Panc1 (cell line): ENCODE measurements at regions not wholly inside any gene's neighbourhood (a gene's known extent, or its start where the extent isn't known, plus 50 kb on each side); places are given as distances from the start of the nearest gene placed in this dataset.

Experiments used
- CTCF ChIP-seq: fragments of 450-650 bp; IDR thresholded peaks from 2 replicates; pipeline ENCODE4 v1.5.1; 2017; ENCODE audit warnings: mild to moderate bottlenecking
- REST ChIP-seq, 2 experiments: IDR thresholded peaks; 2 replicates each; pipeline ENCODE4 v1.6.1; 2011 to 2012; ENCODE audit warnings: low read depth in 2 of 2, control low read depth in 1 of 2, low read length in 1 of 2, mild to moderate bottlenecking in 1 of 2, moderate library complexity in 1 of 2; ENCODE audit not compliant: insufficient read depth in 1 of 2
- SIN3A ChIP-seq: IDR thresholded peaks from 2 replicates; pipeline ENCODE4 v1.6.1; 2012; ENCODE audit warnings: low read depth, mild to moderate bottlenecking, low read length, moderate library complexity, borderline replicate concordance; ENCODE audit not compliant: insufficient read depth

- TF ChIP-seq CTCF: no peak
- TF ChIP-seq REST (IDR thresholded peaks at IDR 0.05; ENCODE audit: insufficient read depth in 1 of 2, low read depth in 2 of 2, low read length in 1 of 2): no peak
- no peak for TF ChIP-seq SIN3A
Measured at GRCh38 chrX:38937400-38937799, 136.1 kb downstream of the MID1IP1 start.
